PC-9 (cell line): ENCODE measurements at regions not wholly inside any gene's neighbourhood (a gene's known extent, or its start where the extent isn't known, plus 50 kb on each side); places are given as distances from the start of the nearest gene placed in this dataset.

Experiments used
- BruUV-seq: library from RNA; stranded (reverse); fragments of 400-500 nt; replicated peaks from 2 replicates; lab custom pipeline; 2021; lab: Mats Ljungman, UMichigan
- CTCF ChIA-PET: fragments of 300-600 bp; sonication (Branson Sonifier 250); formaldehyde crosslinking; loops from one replicate; lab custom pipeline; 2022; ENCODE audit warnings: antibody characterized with exemption; lab: Charles Lee
- POLR2A ChIA-PET: fragments of 300-600 bp; sonication (Branson Sonifier 250); formaldehyde crosslinking; loops from one replicate; lab custom pipeline; 2022; ENCODE audit warnings: antibody characterized with exemption; ENCODE audit not compliant: unreplicated experiment; lab: Charles Lee
- DNase-seq, 2 experiments: peaks; one replicate each; pipeline versions ENCODE4 v3.0.0 to v3.0.0-alpha.2; 2015 to 2022; ENCODE audit warnings: mixed read lengths in 1 of 2
- H2AFZ ChIP-seq: fragments of 200-600 bp; sonication (generic); 2 replicates; pipeline ENCODE4 v1.8.1; 2017; ENCODE audit warnings: antibody characterized with exemption
- H3F3A ChIP-seq: fragments of 200-600 bp; sonication (generic); 2 replicates; pipeline ENCODE4 v1.8.1; 2017; ENCODE audit warnings: antibody characterized with exemption, mild to moderate bottlenecking, low read depth; ENCODE audit not compliant: insufficient read depth
- H3K27ac ChIP-seq: fragments of 200-600 bp; sonication (generic); 2 replicates; pipeline ENCODE4 v1.6.1; 2016; ENCODE audit warnings: mixed run types
- H3K27me3 ChIP-seq: fragments of 200-600 bp; sonication (generic); 2 replicates; pipeline ENCODE4 v1.6.1; 2016; ENCODE audit warnings: low read depth, mixed run types; ENCODE audit not compliant: insufficient read depth
- H3K36me3 ChIP-seq: fragments of 200-600 bp; sonication (generic); 2 replicates; pipeline ENCODE4 v1.6.1; 2016; ENCODE audit warnings: low read depth, mixed run types
- H3K4me1 ChIP-seq: fragments of 200-600 bp; sonication (generic); replicated peaks from 2 replicates; pipeline ENCODE4 v1.6.1; 2016; ENCODE audit warnings: mixed run types; ENCODE audit not compliant: insufficient read depth
- H3K4me2 ChIP-seq: fragments of 200-600 bp; sonication (generic); 2 replicates; pipeline ENCODE4 v1.6.1; 2017; ENCODE audit warnings: mixed run types
- H3K4me3 ChIP-seq: fragments of 200-600 bp; sonication (generic); 2 replicates; pipeline ENCODE4 v1.6.1; 2016; ENCODE audit warnings: mixed run types
- H3K79me2 ChIP-seq: fragments of 200-600 bp; sonication (generic); 2 replicates; pipeline ENCODE4 v1.6.1; 2017; ENCODE audit warnings: low read depth, mixed run types
- H3K9me2 ChIP-seq: fragments of 200-600 bp; sonication (generic); 2 replicates; pipeline ENCODE4 v1.8.1; 2017; ENCODE audit warnings: mild to moderate bottlenecking; ENCODE audit not compliant: insufficient read depth
- H3K9me3 ChIP-seq: fragments of 200-600 bp; sonication (generic); 2 replicates; pipeline ENCODE4 v1.8.1; 2016; ENCODE audit warnings: low read depth; ENCODE audit not compliant: insufficient read depth
- H4K20me1 ChIP-seq: fragments of 200-600 bp; sonication (generic); 2 replicates; pipeline ENCODE4 v1.8.1; 2017; ENCODE audit not compliant: insufficient read depth
- CTCF ChIP-seq: fragments of 200-600 bp; sonication (generic); conservative IDR thresholded peaks from 2 replicates; pipeline ENCODE4 v1.6.1; 2017; ENCODE audit warnings: mixed run types, antibody characterized with exemption, mild to moderate bottlenecking, moderate library complexity
- EZH2 ChIP-seq: fragments of 200-600 bp; sonication (generic); IDR thresholded peaks from 2 replicates; pipeline ENCODE4 v1.8.0; 2017; ENCODE audit warnings: antibody characterized with exemption, low read depth
- intact Hi-C: fragments of 100-400 bp; cut with micrococcal nuclease; formaldehyde crosslinking; loops from one replicate; pipeline ENCODE4 v1.10.0; 2022; ENCODE audit not compliant: unreplicated experiment

- no peaks in the 10 kb centered on the region for H3K79me2 ChIP-seq
- H3K27ac ChIP-seq, result no peak overlapping the region
- ChIA-PET POLR2A (no interaction called here), CTCF (interaction anchor here (0.6 kb wide), 1 partner anchor 1085 kb away, joined by 11 read pairs; no protein-coding TSS in a partner anchor)
- TF ChIP-seq EZH2 (no peak), CTCF (no peak)
- no peak overlapping the region for H3K4me2 ChIP-seq
- intact Hi-C loops, result loop anchor here (5.0 kb wide), 1 partner anchor 464 kb away; no protein-coding TSS in a partner anchor
- no peaks in the 10 kb centered on the region for H4K20me1 ChIP-seq
- no peaks in the 10 kb centered on the region for H3K36me3 ChIP-seq
- no peak overlapping the region for H2AFZ ChIP-seq
- BruUV-seq, result no TSS peak
- no peak for DNase-seq
- H3K4me3 ChIP-seq, result no peak overlapping the region
- H3F3A ChIP-seq, result no peaks in the 10 kb centered on the region
- no peaks in the 10 kb centered on the region for H3K27me3 ChIP-seq
- no peaks in the 10 kb centered on the region for H3K4me1 ChIP-seq
- no peaks in the 10 kb centered on the region for H3K9me3 ChIP-seq
- no peaks in the 10 kb centered on the region for H3K9me2 ChIP-seq
Measured at GRCh38 chr14:84785996-84786395, 743.9 kb upstream of the FLRT2 start.

GRCh38 chr14:84789012-84789411 is 740.9 kb upstream of the FLRT2 start:
- H3K4me1 ChIP-seq, result no peaks in the 10 kb centered on the region
- no peaks in the 10 kb centered on the region for H4K20me1 ChIP-seq
- ChIA-PET POLR2A (no interaction called here), CTCF (no interaction called here)
- H3K4me2 ChIP-seq, result no peak overlapping the region
- BruUV-seq, result no TSS peak
- H2AFZ ChIP-seq, result no peak overlapping the region
- H3K79me2 ChIP-seq, result no peaks in the 10 kb centered on the region
- H3K27me3 ChIP-seq, result no peaks in the 10 kb centered on the region
- TF ChIP-seq CTCF (no peak), EZH2 (no peak)
- no peak overlapping the region for H3K27ac ChIP-seq
- no peaks in the 10 kb centered on the region for H3K9me2 ChIP-seq
- H3K4me3 ChIP-seq, result no peak overlapping the region
- H3F3A ChIP-seq, result no peaks in the 10 kb centered on the region
- intact Hi-C loops, result loop anchor here (5.0 kb wide), 1 partner anchor 467 kb away; no protein-coding TSS in a partner anchor
- H3K36me3 ChIP-seq, result no peaks in the 10 kb centered on the region
- H3K9me3 ChIP-seq, result no peaks in the 10 kb centered on the region
- DNase-seq, result no peak

- no peaks in the 10 kb centered on the region for H3K36me3 ChIP-seq
- H3K9me2 ChIP-seq, result no peaks in the 10 kb centered on the region
- intact Hi-C loops, result no loop called here
- no peaks in the 10 kb centered on the region for H4K20me1 ChIP-seq
- H3K27me3 ChIP-seq, result no peaks in the 10 kb centered on the region
- DNase-seq, result no peak
- H3K27ac ChIP-seq, result no peak overlapping the region
- H3K9me3 ChIP-seq, result no peaks in the 10 kb centered on the region
- no peaks in the 10 kb centered on the region for H3K79me2 ChIP-seq
- CTCF ChIA-PET, result no interaction called here
- no peaks in the 10 kb centered on the region for H3F3A ChIP-seq
- no peak for TF ChIP-seq CTCF
- TF ChIP-seq EZH2, result no peak
- POLR2A ChIA-PET, result no interaction called here
- no peak overlapping the region for H3K4me3 ChIP-seq
- BruUV-seq, result no TSS peak
- H2AFZ ChIP-seq, result no peak overlapping the region
- no peak overlapping the region for H3K4me2 ChIP-seq
- H3K4me1 ChIP-seq, result no peaks in the 10 kb centered on the region
Measured at GRCh38 chr14:84792722-84793410, 737.1 kb upstream of the FLRT2 start.
